Activated T-cell treated with anti-CD3 and anti-CD28 coated beads, Interleukin-2, amount 50 U/mL, for 72 hours (primary cell): ENCODE measurements at regions not wholly inside any gene's neighbourhood (a gene's known extent, or its start where the extent isn't known, plus 50 kb on each side); places are given as distances from the start of the nearest gene placed in this dataset.

Experiments
- ATAC-seq, 2 donors: fragments of 150-1000 bp; cut with Tn5 transposase; replicated peaks in 1 of 2; 2 replicates each; pipeline ENCODE4 v1.10.0; 2021; ENCODE audit warnings: moderate library complexity in 2 of 2, mild to moderate bottlenecking in 1 of 2
- DNase-seq, 2 donors: peaks; one replicate each; pipeline ENCODE4 v3.0.0; 2021 to 2022; ENCODE audit warnings: mixed read lengths in 1 of 2
- H3K27ac Mint-ChIP-seq: one replicate; pipeline ENCODE4 v1.8.0; 2022; ENCODE audit warnings: mild to moderate bottlenecking, moderate library complexity, mixed read lengths
- H3K27me3 Mint-ChIP-seq: one replicate; pipeline ENCODE4 v1.8.0; 2022; ENCODE audit warnings: low read depth, mixed read lengths
- H3K36me3 Mint-ChIP-seq, 2 donors: one replicate each; pipeline ENCODE4 v1.8.0; 2022; ENCODE audit warnings: mixed read lengths in 2 of 2, mild to moderate bottlenecking in 1 of 2; ENCODE audit not compliant: insufficient read depth in 2 of 2
- H3K4me1 Mint-ChIP-seq: one replicate; pipeline ENCODE4 v1.8.0; 2022; ENCODE audit warnings: low read depth, mixed read lengths
- H3K4me3 Mint-ChIP-seq, 2 donors: one replicate each; pipeline ENCODE4 v1.8.0; 2022; ENCODE audit warnings: mild to moderate bottlenecking in 2 of 2, mixed read lengths in 2 of 2, moderate library complexity in 2 of 2
- H3K9me3 Mint-ChIP-seq, 2 donors: one replicate each; pipeline ENCODE4 v1.8.0; 2022; ENCODE audit warnings: mixed read lengths in 2 of 2

- Mint-ChIP-seq H3K27ac (no peak overlapping the region), H3K27me3 (no peaks in the 10 kb centered on the region), H3K36me3 (peaks cover 3 to 4% of the 10 kb centered on the region in 2 donors), H3K4me1 (peaks cover 18% of the 10 kb centered on the region), H3K9me3 (peaks cover 3% of the 10 kb centered on the region in 2 donors), H3K4me3 (no peak overlapping the region)
- ATAC-seq (no peak), DNase-seq (no peak)
Measured at GRCh38 chr1:239735111-239735510, 348.7 kb downstream of the CHRM3 start.

GRCh38 chr1:239736479-239736878 is 350.1 kb downstream of the CHRM3 start:
- Mint-ChIP-seq H3K9me3 (peaks cover 3% of the 10 kb centered on the region in 2 donors), H3K4me3 (no peak overlapping the region), H3K27ac (no peak overlapping the region), H3K4me1 (peaks cover 18% of the 10 kb centered on the region), H3K36me3 (peaks cover 3 to 4% of the 10 kb centered on the region in 2 donors), H3K27me3 (no peaks in the 10 kb centered on the region)
- DNase-seq, result no peak
- ATAC-seq, result no peak

- peaks cover 3 to 4% of the 10 kb centered on the region in 2 donors for H3K36me3 Mint-ChIP-seq
- ATAC-seq (no peak), DNase-seq (no peak)
- peaks cover 3 to 5% of the 10 kb centered on the region in 2 donors for H3K9me3 Mint-ChIP-seq
- peaks cover 24% of the 10 kb centered on the region for H3K4me1 Mint-ChIP-seq
- H3K27me3 Mint-ChIP-seq, result no peaks in the 10 kb centered on the region
- no peak overlapping the region for H3K27ac Mint-ChIP-seq
- no peak overlapping the region for H3K4me3 Mint-ChIP-seq
Measured at GRCh38 chr1:239739375-239739774, 352.3 kb upstream of the FMN2 start.

- no peak for ATAC-seq
- H3K9me3 Mint-ChIP-seq, result peaks cover 3 to 5% of the 10 kb centered on the region in 2 donors
- H3K4me3 Mint-ChIP-seq, result no peak overlapping the region
- DNase-seq, result no peak
- no peak overlapping the region for H3K27ac Mint-ChIP-seq
- H3K27me3 Mint-ChIP-seq, result no peaks in the 10 kb centered on the region
- peaks cover 21% of the 10 kb centered on the region for H3K4me1 Mint-ChIP-seq
- peaks cover 3 to 4% of the 10 kb centered on the region in 2 donors for H3K36me3 Mint-ChIP-seq
Measured at GRCh38 chr1:239739919-239740318, 351.8 kb upstream of the FMN2 start.

- no peak overlapping the region for H3K4me3 Mint-ChIP-seq
- H3K36me3 Mint-ChIP-seq, result peaks cover 3 to 4% of the 10 kb centered on the region in 2 donors
- H3K4me1 Mint-ChIP-seq, result peaks cover 16% of the 10 kb centered on the region
- no peak for ATAC-seq
- peaks cover 3 to 5% of the 10 kb centered on the region in 2 donors for H3K9me3 Mint-ChIP-seq
- H3K27ac Mint-ChIP-seq, result no peak overlapping the region
- H3K27me3 Mint-ChIP-seq, result no peaks in the 10 kb centered on the region
- DNase-seq, result no peak
Measured at GRCh38 chr1:239742416-239743109, 349.1 kb upstream of the FMN2 start.

- H3K27ac Mint-ChIP-seq, result no peak overlapping the region
- no peak for ATAC-seq
- peaks cover 9% of the 10 kb centered on the region for H3K4me1 Mint-ChIP-seq
- H3K27me3 Mint-ChIP-seq, result no peaks in the 10 kb centered on the region
- peaks cover 1 to 3% of the 10 kb centered on the region in 2 donors for H3K9me3 Mint-ChIP-seq
- H3K36me3 Mint-ChIP-seq, result peaks cover under 1 to 1% of the 10 kb centered on the region in 2 donors
- no peak for DNase-seq
- no peak overlapping the region for H3K4me3 Mint-ChIP-seq
Measured at GRCh38 chr1:239744851-239745250, 346.8 kb upstream of the FMN2 start.

GRCh38 chr1:239755107-239755912 is 336.4 kb upstream of the FMN2 start:
- no peak for DNase-seq
- no peak for ATAC-seq
- no peaks in the 10 kb centered on the region for H3K36me3 Mint-ChIP-seq
- no peaks in the 10 kb centered on the region for H3K4me1 Mint-ChIP-seq
- H3K4me3 Mint-ChIP-seq, result no peak overlapping the region
- no peak overlapping the region for H3K27ac Mint-ChIP-seq
- H3K9me3 Mint-ChIP-seq, result peaks cover 0 to 6% of the 10 kb centered on the region in 2 donors
- H3K27me3 Mint-ChIP-seq, result no peaks in the 10 kb centered on the region

- ATAC-seq (no peak), DNase-seq (no peak)
- Mint-ChIP-seq H3K36me3 (no peaks in the 10 kb centered on the region), H3K9me3 (peaks cover 0 to 3% of the 10 kb centered on the region in 2 donors), H3K27ac (no peak overlapping the region), H3K4me1 (no peaks in the 10 kb centered on the region), H3K27me3 (no peaks in the 10 kb centered on the region), H3K4me3 (no peak overlapping the region)
Measured at GRCh38 chr1:239757716-239758115, 334.0 kb upstream of the FMN2 start.

- no peaks in the 10 kb centered on the region for H3K9me3 Mint-ChIP-seq
- H3K4me1 Mint-ChIP-seq, result no peaks in the 10 kb centered on the region
- H3K27me3 Mint-ChIP-seq, result no peaks in the 10 kb centered on the region
- ATAC-seq (no peak), DNase-seq (no peak)
- H3K4me3 Mint-ChIP-seq, result no peak overlapping the region
- H3K36me3 Mint-ChIP-seq, result no peaks in the 10 kb centered on the region
- H3K27ac Mint-ChIP-seq, result no peak overlapping the region
Measured at GRCh38 chr1:239758756-239759155, 332.9 kb upstream of the FMN2 start.

- H3K4me1 Mint-ChIP-seq, result no peaks in the 10 kb centered on the region
- no peak for ATAC-seq
- DNase-seq, result no peak
- H3K36me3 Mint-ChIP-seq, result no peaks in the 10 kb centered on the region
- no peak overlapping the region for H3K27ac Mint-ChIP-seq
- no peak overlapping the region for H3K4me3 Mint-ChIP-seq
- H3K27me3 Mint-ChIP-seq, result no peaks in the 10 kb centered on the region
- no peaks in the 10 kb centered on the region for H3K9me3 Mint-ChIP-seq
Measured at GRCh38 chr1:239761509-239761908, 330.2 kb upstream of the FMN2 start.

GRCh38 chr1:239763850-239764249 is 327.8 kb upstream of the FMN2 start:
- ATAC-seq (no peak), DNase-seq (no peak)
- Mint-ChIP-seq H3K4me3 (no peak overlapping the region), H3K27ac (no peak overlapping the region), H3K9me3 (no peaks in the 10 kb centered on the region), H3K36me3 (no peaks in the 10 kb centered on the region), H3K4me1 (no peaks in the 10 kb centered on the region), H3K27me3 (no peaks in the 10 kb centered on the region)

GRCh38 chr1:239764546-239764945 is 327.1 kb upstream of the FMN2 start:
- Mint-ChIP-seq H3K4me3 (no peak overlapping the region), H3K27me3 (no peaks in the 10 kb centered on the region), H3K27ac (no peak overlapping the region), H3K9me3 (no peaks in the 10 kb centered on the region), H3K4me1 (no peaks in the 10 kb centered on the region), H3K36me3 (no peaks in the 10 kb centered on the region)
- no peak for ATAC-seq
- DNase-seq, result no peak

- H3K9me3 Mint-ChIP-seq, result no peaks in the 10 kb centered on the region
- no peak for DNase-seq
- no peak for ATAC-seq
- H3K4me1 Mint-ChIP-seq, result peaks cover under 1% of the 10 kb centered on the region
- H3K27ac Mint-ChIP-seq, result no peak overlapping the region
- no peaks in the 10 kb centered on the region for H3K27me3 Mint-ChIP-seq
- H3K4me3 Mint-ChIP-seq, result no peak overlapping the region
- H3K36me3 Mint-ChIP-seq, result no peaks in the 10 kb centered on the region
Measured at GRCh38 chr1:239765163-239765562, 326.5 kb upstream of the FMN2 start.
